ENCODE measurements at regions not wholly inside any gene's neighbourhood (a gene's known extent, or its start where the extent isn't known, plus 50 kb on each side); places are given as distances from the start of the nearest gene placed in this dataset.

DNA sequence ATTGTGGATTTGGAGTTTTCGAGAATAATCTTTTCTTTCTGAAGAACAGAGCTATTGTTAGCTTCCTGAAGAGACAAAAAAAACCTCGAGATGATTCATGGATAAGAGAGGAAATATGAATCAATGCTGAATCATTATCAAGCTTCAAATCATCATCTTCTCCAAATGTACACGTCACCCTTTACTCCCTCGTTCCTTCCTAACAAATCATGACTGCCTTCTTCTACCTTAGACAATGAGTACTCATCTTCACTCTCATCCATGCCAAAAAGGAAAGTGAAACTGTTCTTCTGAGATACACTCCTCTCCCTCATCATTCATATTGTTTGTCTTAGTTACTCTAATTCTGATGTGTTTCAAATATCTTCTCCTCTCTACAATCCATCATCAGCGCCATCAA, 1115.8 kb upstream of the ATXN7L3B start:
- TF ChIP-seq EGR1 (IDR thresholded peaks at IDR 0.05) (no peak), CREB1 (IDR thresholded peaks at IDR 0.05; ENCODE audit: low read depth) (no peak), YY1 (IDR thresholded peaks at IDR 0.05; ENCODE audit: low read depth) (no peak), FOXM1 (IDR thresholded peaks at IDR 0.05; ENCODE audit: borderline replicate concordance, low read depth) (no peak), NFIC (IDR thresholded peaks at IDR 0.05) (no peak), TCF12 (IDR thresholded peaks at IDR 0.05; ENCODE audit: low read depth) (no peak), RAD21 (IDR thresholded peaks at IDR 0.05; ENCODE audit: low read depth) (no peak), TAF1 (IDR thresholded peaks at IDR 0.05; ENCODE audit: low read depth) (no peak), CEBPB (IDR thresholded peaks at IDR 0.05) (no peak), EP300 (IDR thresholded peaks at IDR 0.05; ENCODE audit: borderline replicate concordance) (no peak), TEAD4 (IDR thresholded peaks at IDR 0.05) (no peak), ZBTB7A (IDR thresholded peaks at IDR 0.05; ENCODE audit: low read depth) (no peak)
- TF ChIP-seq, protein P1, sequence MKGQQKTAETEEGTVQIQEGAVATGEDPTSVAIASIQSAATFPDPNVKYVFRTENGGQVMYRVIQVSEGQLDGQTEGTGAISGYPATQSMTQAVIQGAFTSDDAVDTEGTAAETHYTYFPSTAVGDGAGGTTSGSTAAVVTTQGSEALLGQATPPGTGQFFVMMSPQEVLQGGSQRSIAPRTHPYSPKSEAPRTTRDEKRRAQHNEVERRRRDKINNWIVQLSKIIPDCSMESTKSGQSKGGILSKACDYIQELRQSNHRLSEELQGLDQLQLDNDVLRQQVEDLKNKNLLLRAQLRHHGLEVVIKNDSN (IDR thresholded peaks at IDR 0.05): no peak
- TF ChIP-seq, protein P2, sequence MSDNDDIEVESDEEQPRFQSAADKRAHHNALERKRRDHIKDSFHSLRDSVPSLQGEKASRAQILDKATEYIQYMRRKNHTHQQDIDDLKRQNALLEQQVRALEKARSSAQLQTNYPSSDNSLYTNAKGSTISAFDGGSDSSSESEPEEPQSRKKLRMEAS (IDR thresholded peaks at IDR 0.05): no peak
- TF ChIP-seq, protein P3, sequence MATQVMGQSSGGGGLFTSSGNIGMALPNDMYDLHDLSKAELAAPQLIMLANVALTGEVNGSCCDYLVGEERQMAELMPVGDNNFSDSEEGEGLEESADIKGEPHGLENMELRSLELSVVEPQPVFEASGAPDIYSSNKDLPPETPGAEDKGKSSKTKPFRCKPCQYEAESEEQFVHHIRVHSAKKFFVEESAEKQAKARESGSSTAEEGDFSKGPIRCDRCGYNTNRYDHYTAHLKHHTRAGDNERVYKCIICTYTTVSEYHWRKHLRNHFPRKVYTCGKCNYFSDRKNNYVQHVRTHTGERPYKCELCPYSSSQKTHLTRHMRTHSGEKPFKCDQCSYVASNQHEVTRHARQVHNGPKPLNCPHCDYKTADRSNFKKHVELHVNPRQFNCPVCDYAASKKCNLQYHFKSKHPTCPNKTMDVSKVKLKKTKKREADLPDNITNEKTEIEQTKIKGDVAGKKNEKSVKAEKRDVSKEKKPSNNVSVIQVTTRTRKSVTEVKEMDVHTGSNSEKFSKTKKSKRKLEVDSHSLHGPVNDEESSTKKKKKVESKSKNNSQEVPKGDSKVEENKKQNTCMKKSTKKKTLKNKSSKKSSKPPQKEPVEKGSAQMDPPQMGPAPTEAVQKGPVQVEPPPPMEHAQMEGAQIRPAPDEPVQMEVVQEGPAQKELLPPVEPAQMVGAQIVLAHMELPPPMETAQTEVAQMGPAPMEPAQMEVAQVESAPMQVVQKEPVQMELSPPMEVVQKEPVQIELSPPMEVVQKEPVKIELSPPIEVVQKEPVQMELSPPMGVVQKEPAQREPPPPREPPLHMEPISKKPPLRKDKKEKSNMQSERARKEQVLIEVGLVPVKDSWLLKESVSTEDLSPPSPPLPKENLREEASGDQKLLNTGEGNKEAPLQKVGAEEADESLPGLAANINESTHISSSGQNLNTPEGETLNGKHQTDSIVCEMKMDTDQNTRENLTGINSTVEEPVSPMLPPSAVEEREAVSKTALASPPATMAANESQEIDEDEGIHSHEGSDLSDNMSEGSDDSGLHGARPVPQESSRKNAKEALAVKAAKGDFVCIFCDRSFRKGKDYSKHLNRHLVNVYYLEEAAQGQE (IDR thresholded peaks at IDR 0.05; ENCODE audit: low read depth): no peak

DNA sequence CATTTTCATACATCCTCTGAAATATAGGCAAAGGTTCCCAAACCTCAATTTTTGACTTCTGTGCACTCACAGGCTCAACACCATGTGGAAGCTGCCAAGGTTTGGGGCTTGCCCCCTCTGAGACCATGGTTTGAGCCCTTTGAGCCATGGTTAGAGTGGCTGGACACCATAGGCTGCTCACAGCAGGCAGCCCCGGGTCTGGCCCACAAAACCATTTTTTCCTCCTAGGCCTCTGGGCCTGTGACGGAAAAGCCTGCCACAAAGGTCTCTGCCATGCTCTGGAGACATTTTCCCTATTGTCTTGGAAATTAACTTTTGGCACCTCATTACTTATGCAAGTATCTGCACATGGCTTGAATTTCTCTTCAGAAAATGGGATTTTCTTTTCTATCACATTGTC, 1113.2 kb upstream of the ATXN7L3B start:
- TF ChIP-seq, protein P1 (IDR thresholded peaks at IDR 0.05): no peak
- TF ChIP-seq EGR1 (IDR thresholded peaks at IDR 0.05) (no peak), FOXM1 (IDR thresholded peaks at IDR 0.05; ENCODE audit: borderline replicate concordance, low read depth) (no peak), YY1 (IDR thresholded peaks at IDR 0.05; ENCODE audit: low read depth) (no peak), CEBPB (IDR thresholded peaks at IDR 0.05) (no peak), TCF12 (IDR thresholded peaks at IDR 0.05; ENCODE audit: low read depth) (no peak), EP300 (IDR thresholded peaks at IDR 0.05; ENCODE audit: borderline replicate concordance) (no peak), RAD21 (IDR thresholded peaks at IDR 0.05; ENCODE audit: low read depth) (no peak), TAF1 (IDR thresholded peaks at IDR 0.05; ENCODE audit: low read depth) (no peak), NFIC (IDR thresholded peaks at IDR 0.05) (no peak), ZBTB7A (IDR thresholded peaks at IDR 0.05; ENCODE audit: low read depth) (no peak), TEAD4 (IDR thresholded peaks at IDR 0.05) (no peak), CREB1 (IDR thresholded peaks at IDR 0.05; ENCODE audit: low read depth) (no peak)
- TF ChIP-seq, protein P2 (IDR thresholded peaks at IDR 0.05): no peak
- TF ChIP-seq, protein P3 (IDR thresholded peaks at IDR 0.05; ENCODE audit: low read depth): no peak

DNA sequence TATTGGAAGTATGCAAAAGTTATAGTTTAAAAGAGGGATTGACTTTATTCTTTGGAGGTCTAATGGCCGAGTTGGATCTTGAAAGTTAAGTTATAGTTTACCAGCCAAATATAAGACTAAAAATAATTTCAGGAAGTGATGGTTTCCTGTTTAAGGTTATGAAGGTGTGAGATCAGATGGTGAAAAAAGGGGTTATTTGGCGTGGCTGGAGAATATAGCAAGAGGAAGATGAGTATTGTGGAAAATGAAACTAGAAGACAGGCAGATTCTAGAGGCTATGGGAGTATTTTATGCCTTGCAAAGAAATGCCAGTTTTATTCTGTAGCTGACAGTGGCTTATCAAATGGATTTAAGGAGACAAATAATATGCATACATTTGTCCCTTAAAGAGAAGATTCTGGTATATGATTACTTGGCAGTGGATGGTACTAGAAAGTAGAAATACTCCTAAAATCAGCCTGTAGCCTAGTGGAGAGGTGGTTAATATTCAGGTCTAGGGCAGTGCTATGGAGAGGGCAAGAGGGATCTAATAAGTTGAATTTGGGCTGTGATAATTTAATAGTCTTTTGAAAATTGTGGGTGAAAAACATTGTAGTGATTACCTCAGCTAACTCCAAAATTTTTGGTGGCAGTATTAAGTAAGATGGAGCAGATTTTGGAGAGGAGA, 1091.8 kb upstream of the ATXN7L3B start:
- TF ChIP-seq, protein P1 (IDR thresholded peaks at IDR 0.05): no peak
- TF ChIP-seq TEAD4 (IDR thresholded peaks at IDR 0.05) (no peak), EGR1 (IDR thresholded peaks at IDR 0.05) (no peak), RAD21 (IDR thresholded peaks at IDR 0.05; ENCODE audit: low read depth) (no peak), NFIC (IDR thresholded peaks at IDR 0.05) (no peak), TAF1 (IDR thresholded peaks at IDR 0.05; ENCODE audit: low read depth) (no peak), ZBTB7A (IDR thresholded peaks at IDR 0.05; ENCODE audit: low read depth) (no peak), YY1 (IDR thresholded peaks at IDR 0.05; ENCODE audit: low read depth) (no peak), EP300 (IDR thresholded peaks at IDR 0.05; ENCODE audit: borderline replicate concordance) (no peak), TCF12 (IDR thresholded peaks at IDR 0.05; ENCODE audit: low read depth) (no peak), CEBPB (IDR thresholded peaks at IDR 0.05) (no peak), CREB1 (IDR thresholded peaks at IDR 0.05; ENCODE audit: low read depth) (no peak), FOXM1 (IDR thresholded peaks at IDR 0.05; ENCODE audit: borderline replicate concordance, low read depth) (no peak)
- TF ChIP-seq, protein P3 (IDR thresholded peaks at IDR 0.05; ENCODE audit: low read depth): no peak
- TF ChIP-seq, protein P2 (IDR thresholded peaks at IDR 0.05): no peak

All from Ishikawa (cell line).